GM12892 (cell line): ENCODE measurements at regions not wholly inside any gene's neighbourhood (a gene's known extent, or its start where the extent isn't known, plus 50 kb on each side); places are given as distances from the start of the nearest gene placed in this dataset.

ENCODE experiments used
- DNase-seq: peaks from one replicate; pipeline ENCODE4 v3.0.0; 2011; ENCODE audit not compliant: insufficient read length
- FAIRE-seq: peaks from 2 replicates; lab custom pipeline; 2011; peaks lifted over from hg19 to GRCh38; lab: Jason Lieb, UNC
- POLR2A ChIP-seq: IDR thresholded peaks from 2 replicates; pipeline ENCODE4 v1.6.1; 2011; ENCODE audit warnings: low read depth, low read length, control low read depth
- POLR2AphosphoS5 ChIP-seq: IDR thresholded peaks from 2 replicates; pipeline ENCODE4 v1.6.1; 2011; ENCODE audit warnings: low read depth, low read length, control low read depth
- TAF1 ChIP-seq: IDR thresholded peaks from 2 replicates; pipeline ENCODE4 v1.6.1; 2011; ENCODE audit warnings: low read depth, mild to moderate bottlenecking, control low read depth, low read length, borderline replicate concordance

- DNase-seq (no peak), FAIRE-seq (no peak)
- TF ChIP-seq POLR2A: no peak
- TF ChIP-seq POLR2AphosphoS5: no peak
- no peak for TF ChIP-seq TAF1
These were observed 358.5 kb downstream of the RPS24 start for GRCh38 chr10:78392197-78392596.

GRCh38 chr10:78393094-78393493, 359.4 kb downstream of the RPS24 start:
- DNase-seq (no peak), FAIRE-seq (no peak)
- no peak for TF ChIP-seq POLR2AphosphoS5
- TF ChIP-seq TAF1: no peak
- TF ChIP-seq POLR2A: no peak

DNA sequence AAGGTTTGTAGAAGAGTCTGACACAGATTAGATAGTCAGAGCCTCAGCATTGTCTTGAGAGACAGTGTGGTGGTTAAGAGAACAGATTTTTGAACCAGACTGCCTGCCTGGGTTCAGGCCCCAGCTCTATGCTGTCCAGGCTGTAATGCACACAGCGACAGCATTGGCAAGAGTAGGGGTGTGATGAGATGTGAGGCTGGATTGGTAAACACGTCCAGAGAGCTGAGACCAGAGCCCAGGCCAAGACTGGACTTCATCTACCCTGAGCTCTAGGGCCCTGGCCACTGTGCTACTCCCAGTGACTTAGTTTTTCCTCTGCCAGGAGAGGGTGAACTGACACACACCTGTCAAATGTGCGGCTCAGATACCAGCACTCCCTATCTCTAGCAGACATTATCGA, 360.4 kb downstream of the RPS24 start:
- DNase-seq (no peak), FAIRE-seq (no peak)
- TF ChIP-seq POLR2A: no peak
- no peak for TF ChIP-seq POLR2AphosphoS5
- TF ChIP-seq TAF1: no peak

DNA sequence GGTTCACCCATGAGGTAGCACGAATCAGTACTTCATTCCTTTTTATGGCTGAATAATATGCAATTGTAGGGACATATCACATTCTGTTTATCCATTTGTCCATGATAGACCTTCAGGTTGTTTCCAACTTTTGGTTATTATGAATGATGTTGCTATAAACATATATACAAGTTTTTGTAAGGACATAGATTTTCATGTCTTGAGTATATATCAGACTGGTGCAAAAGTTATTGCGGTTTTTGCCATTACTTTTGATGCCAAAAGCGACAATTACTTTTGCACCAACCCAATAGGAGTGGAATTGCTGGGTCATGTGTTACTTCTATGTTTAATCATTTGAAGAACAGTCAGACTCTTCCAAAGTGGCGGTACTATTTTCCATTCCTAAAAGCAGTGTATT, 361.5 kb downstream of the RPS24 start:
- no peak for DNase-seq
- no peak for FAIRE-seq
- TF ChIP-seq POLR2A: no peak
- TF ChIP-seq TAF1: no peak
- TF ChIP-seq POLR2AphosphoS5: no peak

- FAIRE-seq (no peak), DNase-seq (no peak)
- no peak for TF ChIP-seq POLR2AphosphoS5
- TF ChIP-seq TAF1: no peak
- TF ChIP-seq POLR2A: no peak
These were observed 363.1 kb downstream of the RPS24 start for GRCh38 chr10:78396754-78397153.

DNA sequence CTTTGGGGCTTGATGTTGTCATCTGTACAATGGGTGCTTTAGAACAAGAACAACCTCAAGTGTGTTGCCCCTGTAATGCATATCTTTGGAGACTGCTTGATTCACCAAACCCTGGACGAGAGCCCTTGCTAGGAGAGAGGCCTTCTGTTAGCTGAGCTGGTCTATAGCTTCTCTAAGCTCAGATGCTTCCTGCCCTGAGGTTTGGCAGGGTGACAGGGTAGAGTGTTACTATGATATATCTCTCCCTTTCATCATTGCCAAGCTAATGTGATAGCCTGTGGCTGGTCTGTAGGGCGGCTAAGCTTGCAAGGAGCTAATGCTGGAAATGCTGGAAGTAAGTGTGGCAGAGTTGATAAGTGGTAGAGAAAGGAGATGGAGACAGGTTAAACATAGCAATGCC, 364.1 kb downstream of the RPS24 start:
- DNase-seq (no peak), FAIRE-seq (no peak)
- TF ChIP-seq TAF1: no peak
- no peak for TF ChIP-seq POLR2AphosphoS5
- no peak for TF ChIP-seq POLR2A

DNA sequence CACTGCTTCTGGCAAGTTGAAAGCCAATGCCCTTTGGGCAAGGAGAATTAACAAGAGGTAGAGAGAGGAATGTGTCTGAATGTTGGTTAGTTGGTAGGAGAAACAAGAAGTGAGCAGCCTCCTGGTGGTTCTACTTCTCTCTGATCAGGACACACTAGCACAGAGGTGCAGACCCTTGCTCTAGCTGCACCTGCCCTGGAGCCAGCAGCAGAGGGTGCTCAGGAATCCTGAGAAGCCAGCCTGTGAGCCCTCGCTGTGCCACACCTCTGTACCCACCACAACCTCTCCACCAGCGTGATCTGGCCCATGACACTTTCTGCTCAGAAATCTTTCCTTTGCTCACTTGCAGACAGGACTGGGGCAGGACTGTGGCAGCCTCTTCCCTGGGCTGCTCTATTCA, 364.7 kb downstream of the RPS24 start:
- DNase-seq: no peak
- FAIRE-seq: no peak
- TF ChIP-seq POLR2AphosphoS5 (no peak), POLR2A (no peak), TAF1 (no peak)

DNA sequence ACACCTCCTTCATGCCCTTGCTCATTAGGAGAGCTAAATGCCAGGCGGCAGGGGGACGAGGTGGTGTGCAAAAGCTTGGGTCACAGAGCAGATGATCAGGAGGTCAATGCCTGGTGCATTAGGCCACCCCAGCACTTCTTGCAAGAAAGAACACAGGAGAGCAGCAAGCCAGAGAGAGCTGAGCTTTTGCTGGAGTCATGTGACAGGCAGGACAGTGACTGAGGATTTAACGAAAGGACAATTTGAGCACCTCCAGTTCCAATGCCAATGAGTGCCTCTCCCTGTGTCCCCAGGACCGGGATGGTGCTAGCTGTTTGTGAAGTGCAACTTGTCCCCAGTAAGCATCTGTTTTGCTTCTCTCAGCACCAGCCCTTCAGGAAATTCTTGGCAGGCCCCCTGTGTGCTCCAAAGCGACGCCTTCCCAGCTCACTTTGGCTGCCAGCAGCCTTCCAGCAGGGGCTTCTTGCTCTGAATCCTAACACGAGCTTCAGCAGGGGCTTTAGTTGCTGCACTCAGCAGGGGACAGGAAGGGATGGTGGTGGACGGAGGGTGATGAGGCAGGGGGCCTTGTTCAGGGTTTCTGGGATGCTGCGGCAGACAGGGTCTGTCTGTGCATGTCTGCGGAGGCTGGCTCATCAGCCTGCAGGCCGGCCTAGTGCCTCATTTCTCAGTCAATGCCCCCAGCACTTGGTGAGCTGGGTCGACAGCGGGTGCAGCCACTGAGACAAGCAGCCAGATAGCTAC, 368.1 kb downstream of the RPS24 start:
- no peak for DNase-seq
- FAIRE-seq: no peak
- TF ChIP-seq POLR2AphosphoS5: no peak

GRCh38 chr10:78402591-78402990, 368.9 kb downstream of the RPS24 start:
- DNase-seq (no peak), FAIRE-seq (no peak)
- TF ChIP-seq POLR2A: no peak
- TF ChIP-seq TAF1: no peak
- TF ChIP-seq POLR2AphosphoS5: no peak

GRCh38 chr10:78403781-78404180, 370.1 kb downstream of the RPS24 start:
- TF ChIP-seq TAF1 (no peak), POLR2AphosphoS5 (no peak), POLR2A (no peak)
- no peak for FAIRE-seq
- no peak for DNase-seq

- TF ChIP-seq TAF1 (no peak), POLR2A (no peak), POLR2AphosphoS5 (no peak)
- FAIRE-seq: no peak
These were observed 370.6 kb downstream of the RPS24 start for GRCh38 chr10:78404296-78404695.

GRCh38 chr10:78405231-78405630, 371.6 kb downstream of the RPS24 start:
- TF ChIP-seq TAF1 (no peak), POLR2AphosphoS5 (no peak), POLR2A (no peak)
- FAIRE-seq (no peak), DNase-seq (no peak)

More at GRCh38 chr10:78404296-78404695, 370.6 kb downstream of the RPS24 start:
- DNase-seq: no peak

GRCh38 chr10:78405736-78406135, 372.1 kb downstream of the RPS24 start:
- DNase-seq (no peak), FAIRE-seq (no peak)
- TF ChIP-seq POLR2A: no peak
- TF ChIP-seq POLR2AphosphoS5: no peak
- no peak for TF ChIP-seq TAF1

DNA sequence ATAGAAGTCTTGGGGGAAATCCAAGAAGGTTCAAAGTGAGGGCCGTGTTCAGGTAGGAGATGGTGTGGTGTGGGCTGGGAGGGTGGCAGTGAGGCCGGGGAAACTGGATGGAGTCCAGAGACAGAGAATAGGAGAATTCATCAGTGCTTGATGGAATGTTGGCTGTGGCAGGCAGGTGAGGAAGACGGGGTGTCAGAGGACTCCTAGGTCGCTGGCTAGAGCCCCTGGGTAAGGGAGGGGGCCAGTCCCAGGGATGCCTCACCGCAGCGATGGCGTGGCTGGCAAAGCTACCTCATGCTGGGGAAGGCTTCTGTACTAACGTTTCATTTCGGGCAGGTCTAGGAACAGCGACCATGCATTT, 373.0 kb downstream of the RPS24 start:
- DNase-seq (no peak), FAIRE-seq (no peak)
- TF ChIP-seq POLR2A (no peak), POLR2AphosphoS5 (no peak), TAF1 (no peak)
